ENCODE measurements at regions not wholly inside any gene's neighbourhood (a gene's known extent, or its start where the extent isn't known, plus 50 kb on each side); places are given as distances from the start of the nearest gene placed in this dataset.

GRCh38 chr13:88472316-88472715 lies 801.1 kb downstream of the SLITRK5 start:
- no peak for TF ChIP-seq CTCF (IDR thresholded peaks at IDR 0.05)
- no peak for TF ChIP-seq POLR2A (IDR thresholded peaks at IDR 0.05)
- no peak for TF ChIP-seq EP300 (IDR thresholded peaks at IDR 0.05)
- TF ChIP-seq POLR2AphosphoS5 (IDR thresholded peaks at IDR 0.05) = no peak

Data from gastroesophageal sphincter (tissue), 3 donors.